GM03348 (cell line): ENCODE measurements at regions not wholly inside any gene's neighbourhood (a gene's known extent, or its start where the extent isn't known, plus 50 kb on each side); places are given as distances from the start of the nearest gene placed in this dataset.

Experiments
- DNase-seq: peaks from one replicate; pipeline ENCODE4 v3.0.0; 2012; ENCODE audit warnings: low spot score

- no peak for DNase-seq
These were observed 632.5 kb upstream of the GNPDA2 start for GRCh38 chr4:45358573-45359506.

- no peak for DNase-seq
These were observed 626.8 kb upstream of the GNPDA2 start for GRCh38 chr4:45353161-45353560.

- peak; percentile 5 for DNase-seq
These were observed 624.1 kb upstream of the GNPDA2 start for GRCh38 chr4:45350438-45350837.

GRCh38 chr4:45349859-45350258 lies 623.5 kb upstream of the GNPDA2 start:
- no peak for DNase-seq

GRCh38 chr4:45346816-45347435 lies 620.6 kb upstream of the GNPDA2 start:
- no peak for DNase-seq

GRCh38 chr4:45345558-45345957 lies 619.2 kb upstream of the GNPDA2 start:
- DNase-seq = no peak

- DNase-seq = no peak
These were observed 605.4 kb upstream of the GNPDA2 start for GRCh38 chr4:45331802-45332201.

- no peak for DNase-seq
These were observed 601.2 kb upstream of the GNPDA2 start for GRCh38 chr4:45327544-45327943.

GRCh38 chr4:45324455-45325417 lies 598.4 kb upstream of the GNPDA2 start:
- DNase-seq = no peak

- DNase-seq = no peak
These were observed 597.2 kb upstream of the GNPDA2 start for GRCh38 chr4:45323453-45324058.

GRCh38 chr4:45317739-45318138 lies 591.4 kb upstream of the GNPDA2 start:
- no peak for DNase-seq

- no peak for DNase-seq
These were observed 590.9 kb upstream of the GNPDA2 start for GRCh38 chr4:45317276-45317675.

- DNase-seq = no peak
These were observed 589.9 kb upstream of the GNPDA2 start for GRCh38 chr4:45316257-45316656.

- no peak for DNase-seq
These were observed 576.5 kb upstream of the GNPDA2 start for GRCh38 chr4:45302828-45303227.

GRCh38 chr4:45294464-45294863 lies 568.1 kb upstream of the GNPDA2 start:
- DNase-seq = no peak

GRCh38 chr4:45293335-45293734 lies 567.0 kb upstream of the GNPDA2 start:
- DNase-seq = no peak

GRCh38 chr4:45292844-45293243 lies 566.5 kb upstream of the GNPDA2 start:
- no peak for DNase-seq

GRCh38 chr4:45284400-45285085 lies 558.2 kb upstream of the GNPDA2 start:
- no peak for DNase-seq

GRCh38 chr4:45283352-45283751 lies 557.0 kb upstream of the GNPDA2 start:
- no peak for DNase-seq

GRCh38 chr4:45280121-45280520 lies 553.8 kb upstream of the GNPDA2 start:
- no peak for DNase-seq

- DNase-seq = no peak
These were observed 549.5 kb upstream of the GNPDA2 start for GRCh38 chr4:45275862-45276261.
